H1 (cell line): ENCODE measurements at regions not wholly inside any gene's neighbourhood (a gene's known extent, or its start where the extent isn't known, plus 50 kb on each side); places are given as distances from the start of the nearest gene placed in this dataset.

ENCODE experiments used
- EZH2 ChIP-seq: fragments of 200-600 bp; sonication (generic); IDR thresholded peaks from 2 replicates; pipeline ENCODE4 v1.7.1; 2012; ENCODE audit warnings: low read depth, mild to moderate bottlenecking, moderate library complexity, low read length, inconsistent platforms; ENCODE audit not compliant: severe bottlenecking
- JUND ChIP-seq: IDR thresholded peaks from 2 replicates; pipeline ENCODE4 v1.6.1; 2011; ENCODE audit warnings: mild to moderate bottlenecking, improper control_type of control experiment, low read length
- POU5F1 ChIP-seq: IDR thresholded peaks from 2 replicates; pipeline ENCODE4 v1.6.1; 2011; ENCODE audit warnings: low read depth, mild to moderate bottlenecking, low read length, moderate library complexity
- RBBP5 ChIP-seq: IDR thresholded peaks from 2 replicates; pipeline ENCODE4 v1.7.1; 2012; ENCODE audit warnings: low read depth, mild to moderate bottlenecking, inconsistent platforms, low read length, moderate library complexity, borderline replicate concordance
- TEAD4 ChIP-seq: IDR thresholded peaks from 2 replicates; pipeline ENCODE4 v1.6.1; 2012; ENCODE audit warnings: low read depth, low read length, inconsistent platforms, mixed read lengths

- no peak for TF ChIP-seq JUND
- TF ChIP-seq RBBP5 = no peak
- no peak for TF ChIP-seq EZH2
- TF ChIP-seq TEAD4 = no peak
- TF ChIP-seq POU5F1 = no peak
These were observed 62.6 kb downstream of the RIN2 start (continued) for GRCh38 chr20:19820555-19821211.
